Fibroblast of the aortic adventitia (primary cell): ENCODE measurements at regions not wholly inside any gene's neighbourhood (a gene's known extent, or its start where the extent isn't known, plus 50 kb on each side); places are given as distances from the start of the nearest gene placed in this dataset.

Experiments used
- DNase-seq: peaks from one replicate; pipeline ENCODE4 v3.0.0-alpha.2; 2010; ENCODE audit warnings: low read depth
- H3K4me3 ChIP-seq: 2 replicates; pipeline ENCODE4 v1.5.1; 2011; ENCODE audit warnings: low read depth, mild to moderate bottlenecking, control low read depth, low read length, moderate library complexity
- TF ChIP-seq, protein P1 (sequence below): IDR thresholded peaks from 2 replicates; pipeline ENCODE4 v1.5.1; 2011; ENCODE audit warnings: mild to moderate bottlenecking, low read length, control low read depth, inconsistent platforms; ENCODE audit not compliant: insufficient read depth

DNA sequence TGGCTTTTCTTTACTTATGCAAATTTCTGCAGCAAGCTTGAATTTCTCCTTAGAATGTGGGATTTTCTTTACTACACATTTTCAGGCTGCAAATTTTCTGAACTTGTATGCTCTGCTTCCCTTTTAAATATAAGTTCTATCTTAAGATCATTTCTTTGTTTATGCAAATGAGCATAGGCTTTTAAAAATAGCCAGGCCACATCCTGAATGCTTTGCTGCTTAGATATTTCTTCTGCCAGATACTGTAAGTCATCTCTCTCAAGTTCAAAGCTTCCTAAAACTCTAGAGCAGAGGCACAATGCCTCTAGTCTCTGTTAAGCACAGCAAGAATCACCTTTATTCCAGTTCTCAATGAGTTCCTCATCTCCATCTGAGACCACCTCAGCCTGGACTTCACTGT, 685.9 kb upstream of the LRRC4C start:
- no peak for DNase-seq
- H3K4me3 ChIP-seq = no peak overlapping the region
- TF ChIP-seq, protein P1, sequence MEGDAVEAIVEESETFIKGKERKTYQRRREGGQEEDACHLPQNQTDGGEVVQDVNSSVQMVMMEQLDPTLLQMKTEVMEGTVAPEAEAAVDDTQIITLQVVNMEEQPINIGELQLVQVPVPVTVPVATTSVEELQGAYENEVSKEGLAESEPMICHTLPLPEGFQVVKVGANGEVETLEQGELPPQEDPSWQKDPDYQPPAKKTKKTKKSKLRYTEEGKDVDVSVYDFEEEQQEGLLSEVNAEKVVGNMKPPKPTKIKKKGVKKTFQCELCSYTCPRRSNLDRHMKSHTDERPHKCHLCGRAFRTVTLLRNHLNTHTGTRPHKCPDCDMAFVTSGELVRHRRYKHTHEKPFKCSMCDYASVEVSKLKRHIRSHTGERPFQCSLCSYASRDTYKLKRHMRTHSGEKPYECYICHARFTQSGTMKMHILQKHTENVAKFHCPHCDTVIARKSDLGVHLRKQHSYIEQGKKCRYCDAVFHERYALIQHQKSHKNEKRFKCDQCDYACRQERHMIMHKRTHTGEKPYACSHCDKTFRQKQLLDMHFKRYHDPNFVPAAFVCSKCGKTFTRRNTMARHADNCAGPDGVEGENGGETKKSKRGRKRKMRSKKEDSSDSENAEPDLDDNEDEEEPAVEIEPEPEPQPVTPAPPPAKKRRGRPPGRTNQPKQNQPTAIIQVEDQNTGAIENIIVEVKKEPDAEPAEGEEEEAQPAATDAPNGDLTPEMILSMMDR = no peak

DNA sequence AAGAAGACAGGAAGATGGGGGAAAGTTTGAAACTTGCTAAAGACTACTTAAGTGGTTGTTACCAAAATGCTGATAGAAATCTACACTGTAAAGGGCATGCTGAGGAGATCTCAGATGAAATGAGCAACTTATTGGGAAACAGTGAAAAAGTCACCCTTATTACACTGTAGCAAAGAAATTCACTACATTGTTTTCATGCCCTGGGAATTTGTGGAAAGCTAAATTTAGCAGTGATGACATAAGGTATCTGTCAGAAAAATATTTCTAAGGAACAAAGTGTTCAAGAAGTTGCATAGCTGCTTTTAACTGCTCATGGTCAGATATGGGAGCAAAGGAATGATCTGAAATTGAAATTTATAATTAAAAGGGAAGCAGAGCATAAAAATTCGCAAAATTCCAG, 702.4 kb upstream of the LRRC4C start:
- peak; percentile 38 for DNase-seq
- TF ChIP-seq, protein P1 = no peak

DNA sequence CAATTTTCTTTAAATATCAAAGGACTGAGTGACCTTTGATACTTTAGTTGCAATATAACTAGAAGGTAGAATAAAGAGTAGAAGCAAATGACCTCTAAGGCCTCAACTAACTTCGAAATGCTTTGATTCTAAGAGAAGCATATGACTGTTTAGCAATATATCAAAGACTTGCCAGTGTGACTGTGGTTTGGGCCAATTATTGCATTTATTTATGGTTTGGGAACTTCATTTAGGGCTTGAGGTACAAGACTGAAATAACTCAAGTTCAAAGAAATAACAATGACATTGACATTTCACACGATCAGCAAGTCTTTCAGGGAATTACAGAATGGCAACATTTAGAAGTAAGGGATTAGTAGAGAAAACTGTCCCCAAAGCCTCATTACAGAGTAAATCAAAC, 709.7 kb upstream of the LRRC4C start:
- DNase-seq = no peak
- TF ChIP-seq, protein P1 = no peak
- H3K4me3 ChIP-seq = no peak overlapping the region

More for the DNA sequence above, 702.4 kb upstream of the LRRC4C start:
- H3K4me3 ChIP-seq = no peak overlapping the region

DNA sequence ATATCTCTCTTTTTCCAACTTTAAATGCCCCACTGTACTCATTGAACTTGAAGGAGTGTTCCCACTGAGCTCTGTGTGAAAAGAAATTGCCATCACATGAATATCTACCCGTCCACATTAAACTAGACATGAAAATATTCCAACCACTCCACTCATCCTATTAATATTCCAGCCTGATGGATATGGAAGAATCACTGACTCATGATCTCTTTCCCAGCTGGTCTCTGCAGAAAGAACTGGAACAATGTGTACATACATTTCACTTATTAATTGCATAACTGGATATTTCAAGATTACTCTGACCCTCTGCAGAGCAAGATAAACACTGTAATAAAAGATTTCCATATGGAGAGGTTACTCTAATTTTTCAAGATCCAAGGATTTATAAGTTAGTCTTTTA, 711.1 kb upstream of the LRRC4C start:
- peak; percentile 18 for DNase-seq
- TF ChIP-seq, protein P1 = no peak
- H3K4me3 ChIP-seq = no peak overlapping the region

DNA sequence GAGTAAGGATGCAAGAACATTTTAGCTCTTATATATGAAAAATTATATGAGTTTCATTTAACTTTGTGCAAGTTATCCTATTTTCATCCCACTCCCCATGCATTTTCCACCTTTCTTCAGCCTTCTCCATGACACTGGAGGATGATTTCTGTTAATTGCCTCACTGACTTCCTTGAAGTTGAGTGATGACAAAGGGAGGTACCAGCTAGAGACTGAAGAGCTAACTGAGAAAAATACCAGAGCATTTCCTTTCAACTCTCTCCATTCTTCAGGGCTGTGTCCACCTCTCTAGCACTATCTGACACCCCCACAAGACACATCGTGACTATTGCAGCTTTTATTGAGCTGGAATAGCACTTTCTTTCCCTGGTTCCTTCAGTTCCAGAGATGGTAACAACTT, 711.6 kb upstream of the LRRC4C start:
- DNase-seq = peak; percentile 0
- H3K4me3 ChIP-seq = no peak overlapping the region
- TF ChIP-seq, protein P1 = no peak

DNA sequence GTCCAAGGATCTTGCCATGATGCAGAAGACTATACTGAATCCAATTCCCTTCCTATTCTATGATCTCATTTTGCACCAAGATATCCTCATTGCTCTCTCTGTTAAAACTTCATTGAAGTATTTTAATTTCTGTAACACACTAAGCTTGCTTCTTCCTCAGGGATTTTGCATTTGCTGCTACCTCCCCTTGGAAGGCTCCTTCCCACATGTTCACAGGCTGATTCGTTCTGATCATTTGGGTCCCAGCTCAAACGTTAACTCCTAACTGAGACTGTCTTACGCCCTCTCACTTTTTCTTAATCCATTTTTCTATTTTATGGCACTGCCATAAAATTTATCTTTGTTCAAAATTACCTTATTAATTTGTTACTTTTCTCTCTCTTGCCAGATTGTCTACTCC, 713.0 kb upstream of the LRRC4C start:
- TF ChIP-seq, protein P1 = no peak
- no peak for DNase-seq
- no peak overlapping the region for H3K4me3 ChIP-seq

DNA sequence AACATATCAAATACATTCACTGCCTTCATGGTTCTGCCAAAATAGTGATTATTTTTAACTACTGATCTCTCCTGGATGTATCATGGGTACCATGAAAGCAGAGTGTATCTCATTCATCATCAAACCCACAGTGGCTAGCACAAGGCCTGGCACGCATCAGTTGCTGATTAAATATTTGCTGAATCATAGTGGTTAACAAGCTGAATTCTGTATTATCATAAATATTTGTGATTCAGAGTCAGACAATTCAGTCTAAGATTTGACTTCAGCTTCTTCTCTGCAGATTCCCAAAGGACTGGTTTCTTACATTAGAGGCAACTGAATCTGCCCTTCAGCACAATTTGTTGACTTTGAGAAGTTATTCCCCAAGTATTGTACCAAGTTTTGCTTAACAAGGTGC, 715.8 kb upstream of the LRRC4C start:
- TF ChIP-seq, protein P1 = no peak
- peak; percentile 68 for DNase-seq
- H3K4me3 ChIP-seq = no peak overlapping the region
